ENCODE measurements at regions not wholly inside any gene's neighbourhood (a gene's known extent, or its start where the extent isn't known, plus 50 kb on each side); places are given as distances from the start of the nearest gene placed in this dataset.
"Not testable (repeated sequence)": the region's sequence is repeated elsewhere in the genome, so short reads cannot be mapped to it uniquely, and the experiment has no call there.

- not testable (repeated sequence) for DNase-seq
These were observed 1242.8 kb downstream of the TMEM121 start for GRCh38 chr14:106768972-106769700.

GRCh38 chr14:106770158-106770672 is 1243.8 kb downstream of the TMEM121 start:
- DNase-seq = not testable (repeated sequence)

- peak; percentile 85 to 87 for DNase-seq
These were observed 1248.6 kb downstream of the TMEM121 start for GRCh38 chr14:106774889-106775480.

- DNase-seq = no peak
These were observed 1250.1 kb downstream of the TMEM121 start for GRCh38 chr14:106776395-106776983.

- no peak for DNase-seq
These were observed 1252.6 kb downstream of the TMEM121 start for GRCh38 chr14:106778986-106779385.

- no peak for DNase-seq
These were observed 1260.3 kb downstream of the TMEM121 start for GRCh38 chr14:106786697-106787096.

- DNase-seq = no peak
These were observed 1261.2 kb downstream of the TMEM121 start for GRCh38 chr14:106787626-106788025.

- no peak for DNase-seq
These were observed 1262.2 kb downstream of the TMEM121 start for GRCh38 chr14:106788534-106788933.

GRCh38 chr14:106789318-106789717 is 1262.9 kb downstream of the TMEM121 start:
- DNase-seq = no peak

- DNase-seq = peak; percentile 84 to 87
These were observed 1264.0 kb downstream of the TMEM121 start for GRCh38 chr14:106790189-106791036.

- DNase-seq = no peak
These were observed 1266.2 kb downstream of the TMEM121 start for GRCh38 chr14:106792543-106792942.

- not testable (repeated sequence) for DNase-seq
These were observed 1271.8 kb downstream of the TMEM121 start for GRCh38 chr14:106798166-106798565.

GRCh38 chr14:106802413-106803364 is 1276.3 kb downstream of the TMEM121 start:
- peak in 1 of 2 donors; percentile 33 for DNase-seq

GRCh38 chr14:106803379-106803778 is 1277.0 kb downstream of the TMEM121 start:
- DNase-seq = no peak

GRCh38 chr14:106807493-106807892 is 1281.1 kb downstream of the TMEM121 start:
- DNase-seq = no peak

- no peak for DNase-seq
These were observed 1282.1 kb downstream of the TMEM121 start for GRCh38 chr14:106808458-106808857.

GRCh38 chr14:106808907-106809306 is 1282.5 kb downstream of the TMEM121 start:
- DNase-seq = no peak

GRCh38 chr14:106809615-106810014 is 1283.2 kb downstream of the TMEM121 start:
- DNase-seq = no peak

- peak in 1 of 2 donors; percentile 13 for DNase-seq
These were observed 1283.8 kb downstream of the TMEM121 start for GRCh38 chr14:106810168-106810567.

GRCh38 chr14:106811162-106811561 is 1284.8 kb downstream of the TMEM121 start:
- no peak for DNase-seq

- DNase-seq = no peak
These were observed 1286.5 kb downstream of the TMEM121 start for GRCh38 chr14:106812788-106813476.

Measured in stimulated activated CD4-positive, alpha-beta T cell treated with anti-CD3 and anti-CD28 coated beads, Interleukin-2, amount 100 ng/mL, for 24 hours (primary cell).